GM23338 (cell line): ENCODE measurements at regions not wholly inside any gene's neighbourhood (a gene's known extent, or its start where the extent isn't known, plus 50 kb on each side); places are given as distances from the start of the nearest gene placed in this dataset.

Source experiments
- CREB1 ChIP-seq: fragments of 250-450 bp; sonication (Bioruptor Pico); IDR thresholded peaks from 2 replicates; pipeline ENCODE4 v1.5.0; 2020; ENCODE audit warnings: low read depth, mild to moderate bottlenecking, moderate library complexity
- CTCF ChIP-seq, 2 experiments: fragments of 200-600 bp in 1 of 2; sonication (generic) in 1 of 2; conservative IDR thresholded peaks; 2 replicates each; pipeline versions ENCODE4 v1.5.1 to v1.6.1; 2016 to 2017; ENCODE audit warnings: antibody characterized with exemption in 2 of 2, low read depth in 2 of 2, mild to moderate bottlenecking in 2 of 2, moderate library complexity in 1 of 2
- EZH2 ChIP-seq: fragments of 200-600 bp; sonication (generic); IDR thresholded peaks from one replicate; pipeline ENCODE4 v1.8.0; 2017; ENCODE audit warnings: antibody characterized with exemption, mild to moderate bottlenecking, low read depth; ENCODE audit not compliant: unreplicated experiment
- POLR2AphosphoS5 ChIP-seq: IDR thresholded peaks from 2 replicates; pipeline ENCODE4 v1.6.1; 2016; ENCODE audit warnings: antibody characterized with exemption, low read depth
- REST ChIP-seq: IDR thresholded peaks from one replicate; pipeline ENCODE4 v1.6.1; 2018; ENCODE audit warnings: antibody characterized with exemption; ENCODE audit not compliant: unreplicated experiment

- TF ChIP-seq POLR2AphosphoS5 (no peak), CTCF (conservative IDR thresholded peaks at IDR 0.05; ENCODE audit: low read depth in 2 of 2) (no peak), EZH2 (no peak), REST (no peak), CREB1 (CRISPR knock-in tag) (no peak)
These were observed 334.2 kb upstream of the MAGI2 start for GRCh38 chr7:79787623-79788022.
